Mucosa of descending colon (tissue), 3 donors: ENCODE measurements at regions not wholly inside any gene's neighbourhood (a gene's known extent, or its start where the extent isn't known, plus 50 kb on each side); places are given as distances from the start of the nearest gene placed in this dataset.

Experiments
- ATAC-seq: fragments of 200-7000 bp; cut with Tn5 transposase; one replicate; pipeline ENCODE4 v1.9.1; 2020; ENCODE audit warnings: mild to moderate bottlenecking, moderate library complexity
- DNase-seq, 3 donors: peaks; one replicate each; pipeline ENCODE4 v3.0.0-alpha.2; 2020
- H3K36me3 ChIP-seq: fragments of 200-600 bp; one replicate; pipeline ENCODE4 v1.8.0; 2021; ENCODE audit warnings: low read depth, mild to moderate bottlenecking
- H3K4me1 ChIP-seq: fragments of 200-600 bp; one replicate; pipeline ENCODE4 v1.8.0; 2021; ENCODE audit warnings: low read depth, mild to moderate bottlenecking
- H3K4me3 ChIP-seq: fragments of 200-600 bp; one replicate; pipeline ENCODE4 v1.8.0; 2021; ENCODE audit warnings: mild to moderate bottlenecking
- H3K9me3 ChIP-seq: fragments of 200-600 bp; one replicate; pipeline ENCODE4 v1.8.0; 2021; ENCODE audit warnings: mild to moderate bottlenecking
- CTCF ChIP-seq: fragments of 200-600 bp; IDR thresholded peaks from one replicate; pipeline ENCODE4 v1.8.0; 2022; ENCODE audit warnings: antibody characterized with exemption, mild to moderate bottlenecking
- intact Hi-C, 2 donors: fragments of 100-400 bp; cut with DNase I in 1 of 2; cut with micrococcal nuclease in 1 of 2; formaldehyde crosslinking; loops; one replicate each; pipeline versions ENCODE4 v1.11.0 to v1.11.1; 2022; cut with DNase I, micrococcal nuclease
- donor health status: DM: no; HTN: no; CAD: no; lungs with moderate emphysema.
- donor health status: DM: no; HTN: no; CAD: no.
- donor health status: DM: no; HTN: yes; CAD: no.

DNA sequence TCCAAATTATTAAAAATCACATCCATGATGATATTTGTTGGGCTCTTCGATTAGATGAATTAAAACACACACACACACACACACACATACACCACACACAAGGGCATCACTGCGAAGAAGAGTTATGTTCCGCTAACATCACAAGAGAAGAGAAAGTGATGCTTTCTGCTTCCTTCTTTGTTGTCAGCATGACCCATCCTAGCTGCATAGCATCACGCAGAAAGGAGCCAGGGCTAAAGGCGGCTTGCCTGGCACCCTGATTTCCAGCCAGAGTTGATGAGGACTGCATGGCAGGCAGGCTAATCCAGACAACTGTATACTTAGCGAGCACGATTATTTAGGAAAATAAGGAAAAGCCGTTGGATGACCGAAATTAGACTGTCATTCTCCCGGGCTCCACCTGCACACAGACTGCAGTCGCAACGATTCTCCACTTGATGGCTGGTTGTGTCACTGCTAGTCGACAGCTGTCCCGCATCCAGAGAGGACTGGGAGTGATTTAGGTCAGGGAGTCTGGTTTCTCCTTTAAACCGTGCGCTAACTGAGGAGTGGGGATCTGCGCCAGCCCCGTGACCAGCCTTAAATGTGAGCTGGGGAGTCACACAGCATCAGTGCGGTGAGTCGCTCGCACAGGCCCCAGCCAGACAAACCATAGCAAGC, 70.6 kb upstream of the SOX4 start:
- Histone ChIP-seq H3K9me3 (no peaks in the 10 kb centered on the region), H3K4me3 (no peak overlapping the region), H3K36me3 (no peaks in the 10 kb centered on the region), H3K4me1 (no peaks in the 10 kb centered on the region)
- DNase-seq (no peak), ATAC-seq (no peak)
- TF ChIP-seq CTCF: no peak
- intact Hi-C loops: no loop called here

DNA sequence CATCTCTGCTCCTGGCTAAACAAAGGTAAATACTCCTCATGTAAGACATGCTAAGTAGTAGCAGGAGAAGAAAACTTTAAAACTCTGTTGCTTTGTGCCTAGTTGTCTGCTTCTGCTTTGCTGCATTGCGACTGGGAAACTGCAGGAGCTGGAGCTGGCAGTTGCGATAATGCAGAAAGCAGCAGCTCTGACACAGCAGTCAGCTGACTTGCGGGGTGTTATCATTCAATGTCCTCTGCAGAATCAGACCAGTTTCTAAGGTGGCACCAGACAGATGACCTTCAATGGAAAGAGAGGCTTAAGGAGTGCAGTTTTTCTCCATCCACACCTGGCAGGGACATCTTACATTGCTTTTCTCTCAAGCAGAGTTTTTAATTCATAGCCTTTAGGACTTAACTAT, 69.9 kb upstream of the SOX4 start:
- intact Hi-C loops: no loop called here
- DNase-seq: no peak
- no peak for ATAC-seq
- TF ChIP-seq CTCF: no peak
- Histone ChIP-seq H3K4me3 (no peak overlapping the region), H3K36me3 (no peaks in the 10 kb centered on the region), H3K4me1 (no peaks in the 10 kb centered on the region), H3K9me3 (no peaks in the 10 kb centered on the region)

DNA sequence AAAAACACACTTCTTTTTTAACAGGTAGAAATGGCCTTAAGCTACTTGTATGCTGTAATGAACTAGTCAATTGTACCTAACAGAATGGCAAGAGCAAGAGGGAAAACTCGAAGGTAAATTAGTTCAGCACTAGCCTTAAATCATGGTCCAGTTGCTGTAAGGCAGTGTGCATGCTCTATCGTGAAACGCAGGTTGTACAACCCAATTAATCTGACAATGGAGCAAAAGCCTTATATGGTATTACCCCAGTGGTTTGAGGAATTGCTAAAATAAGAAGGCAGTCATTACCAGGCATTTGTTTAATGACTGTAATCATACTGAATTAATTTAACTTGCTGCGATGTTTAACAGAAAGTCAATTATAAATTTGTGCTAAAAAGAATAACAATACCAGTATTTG, 69.3 kb upstream of the SOX4 start:
- TF ChIP-seq CTCF: no peak
- H3K9me3 ChIP-seq: no peaks in the 10 kb centered on the region
- H3K36me3 ChIP-seq: no peaks in the 10 kb centered on the region
- H3K4me3 ChIP-seq: no peak overlapping the region
- DNase-seq (no peak), ATAC-seq (no peak)
- intact Hi-C loops: no loop called here
- H3K4me1 ChIP-seq: no peaks in the 10 kb centered on the region

DNA sequence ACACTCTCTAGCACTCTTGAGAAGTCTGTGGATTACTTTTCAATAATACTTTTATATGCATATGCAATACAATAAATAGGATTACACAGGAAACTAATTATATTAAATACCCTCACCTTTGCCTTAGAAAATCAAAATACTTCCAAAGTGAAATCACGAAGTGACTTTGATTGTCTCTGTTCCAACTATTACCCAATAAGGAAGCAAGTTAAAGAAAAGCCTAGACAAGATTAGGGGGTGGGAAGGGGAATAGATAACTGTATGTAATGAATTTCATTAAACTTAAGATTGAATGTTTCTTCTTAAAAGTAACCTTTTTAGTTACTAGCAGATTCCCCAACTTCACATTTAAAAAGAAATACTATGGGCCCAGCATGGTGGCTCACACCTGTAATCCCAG, 66.6 kb upstream of the SOX4 start:
- intact Hi-C loops: no loop called here
- no peak for ATAC-seq
- no peak for TF ChIP-seq CTCF

GRCh38 chr6:21527731-21528130, 65.8 kb upstream of the SOX4 start:
- ATAC-seq (no peak), DNase-seq (no peak)
- Histone ChIP-seq H3K36me3 (no peaks in the 10 kb centered on the region), H3K9me3 (no peaks in the 10 kb centered on the region), H3K4me3 (no peak overlapping the region), H3K4me1 (no peaks in the 10 kb centered on the region)
- intact Hi-C loops: no loop called here
- no peak for TF ChIP-seq CTCF

More for the DNA sequence above, 66.6 kb upstream of the SOX4 start:
- no peak for DNase-seq
- Histone ChIP-seq H3K4me3 (no peak overlapping the region), H3K36me3 (no peaks in the 10 kb centered on the region), H3K4me1 (no peaks in the 10 kb centered on the region), H3K9me3 (no peaks in the 10 kb centered on the region)

DNA sequence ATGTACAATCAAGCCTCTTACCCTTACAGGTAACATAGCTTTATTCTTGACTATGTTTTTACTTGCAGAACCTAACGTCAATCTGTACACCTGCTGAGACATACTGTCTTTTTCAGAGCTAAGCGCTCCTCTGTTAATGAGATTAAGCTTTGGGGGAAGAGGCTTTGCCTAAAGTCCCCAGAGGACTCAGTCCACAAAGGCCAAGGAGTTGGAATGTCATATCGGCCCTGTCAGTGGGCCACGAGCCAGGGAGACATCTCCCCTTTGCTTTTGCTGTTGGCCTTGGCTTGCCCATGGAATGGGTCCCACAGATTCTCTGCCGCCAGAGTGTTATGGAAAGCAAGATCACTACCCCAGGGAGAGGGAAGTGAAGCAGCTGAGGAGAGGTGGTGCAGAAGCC, 64.1 kb upstream of the SOX4 start:
- Histone ChIP-seq H3K4me3 (no peak overlapping the region), H3K9me3 (no peaks in the 10 kb centered on the region), H3K36me3 (no peaks in the 10 kb centered on the region), H3K4me1 (no peaks in the 10 kb centered on the region)
- intact Hi-C loops: no loop called here
- DNase-seq (no peak), ATAC-seq (no peak)
- TF ChIP-seq CTCF: no peak
